RWPE2 (cell line): ENCODE measurements at regions not wholly inside any gene's neighbourhood (a gene's known extent, or its start where the extent isn't known, plus 50 kb on each side); places are given as distances from the start of the nearest gene placed in this dataset.

ENCODE experiments used
- ATAC-seq: fragments of 200-7000 bp; cut with Tn5 transposase; 3 replicates; pipeline ENCODE4 v1.9.1; 2021; ENCODE audit warnings: low read depth
- DNase-seq: peaks from one replicate; pipeline ENCODE4 v3.0.0-alpha.2; 2020; ENCODE audit warnings: low spot score
- H3K27ac ChIP-seq: fragments of 450-650 bp; 2 replicates; pipeline ENCODE4 v1.5.1; 2017; ENCODE audit warnings: mild to moderate bottlenecking; ENCODE audit not compliant: poor library complexity, severe bottlenecking
- H3K27me3 ChIP-seq: fragments of 250-450 bp; sonication (Bioruptor Pico); 2 replicates; pipeline ENCODE4 v1.5.1; 2021; ENCODE audit warnings: mild to moderate bottlenecking, moderate library complexity; ENCODE audit not compliant: insufficient read depth, poor library complexity, severe bottlenecking
- H3K36me3 ChIP-seq: fragments of 250-450 bp; sonication (Bioruptor Pico); 2 replicates; pipeline ENCODE4 v1.5.1; 2020; ENCODE audit warnings: low read depth, mild to moderate bottlenecking, moderate library complexity
- H3K4me1 ChIP-seq: fragments of 250-450 bp; sonication (Bioruptor Pico); 2 replicates; pipeline ENCODE4 v1.5.1; 2021; ENCODE audit warnings: mild to moderate bottlenecking, moderate library complexity; ENCODE audit not compliant: insufficient read depth, poor library complexity, severe bottlenecking
- H3K4me3 ChIP-seq: fragments of 250-450 bp; sonication (Bioruptor Pico); 2 replicates; pipeline ENCODE4 v1.5.1; 2021; ENCODE audit warnings: mild to moderate bottlenecking, moderate library complexity; ENCODE audit not compliant: severe bottlenecking
- H3K9me3 ChIP-seq: fragments of 250-450 bp; sonication (Bioruptor Pico); 2 replicates; pipeline ENCODE4 v1.5.1; 2021; ENCODE audit warnings: mild to moderate bottlenecking, moderate library complexity; ENCODE audit not compliant: severe bottlenecking
- CTCF ChIP-seq: fragments of 450-650 bp; IDR thresholded peaks from one replicate; pipeline ENCODE4 v1.5.1; 2017; ENCODE audit warnings: mild to moderate bottlenecking, moderate library complexity; ENCODE audit not compliant: poor library complexity, severe bottlenecking

- TF ChIP-seq CTCF, result no peak
- DNase-seq (no peak), ATAC-seq (no peak)
- H3K4me1 ChIP-seq, result no peaks in the 10 kb centered on the region
- H3K36me3 ChIP-seq, result no peaks in the 10 kb centered on the region
- H3K9me3 ChIP-seq, result no peaks in the 10 kb centered on the region
- H3K27ac ChIP-seq, result no peak overlapping the region
- no peaks in the 10 kb centered on the region for H3K27me3 ChIP-seq
- no peak overlapping the region for H3K4me3 ChIP-seq
Observed at GRCh38 chr3:88528494-88528893, 378.7 kb downstream of the C3orf38 start.

GRCh38 chr3:88534534-88534933 is 384.8 kb downstream of the C3orf38 start:
- H3K4me3 ChIP-seq, result no peak overlapping the region
- no peak for DNase-seq
- H3K27me3 ChIP-seq, result no peaks in the 10 kb centered on the region
- TF ChIP-seq CTCF, result no peak
- ATAC-seq, result no peak
- no peaks in the 10 kb centered on the region for H3K36me3 ChIP-seq
- H3K9me3 ChIP-seq, result no peaks in the 10 kb centered on the region
- H3K4me1 ChIP-seq, result no peaks in the 10 kb centered on the region
- no peak overlapping the region for H3K27ac ChIP-seq

- TF ChIP-seq CTCF, result no peak
- Histone ChIP-seq H3K4me1 (no peaks in the 10 kb centered on the region), H3K27me3 (no peaks in the 10 kb centered on the region), H3K4me3 (no peak overlapping the region), H3K27ac (no peak overlapping the region), H3K9me3 (no peaks in the 10 kb centered on the region), H3K36me3 (no peaks in the 10 kb centered on the region)
- DNase-seq (no peak), ATAC-seq (no peak)
Observed at GRCh38 chr3:88535563-88535962, 385.8 kb downstream of the C3orf38 start.

GRCh38 chr3:88542916-88543315 is 393.2 kb downstream of the C3orf38 start:
- Histone ChIP-seq H3K9me3 (no peaks in the 10 kb centered on the region), H3K36me3 (no peaks in the 10 kb centered on the region), H3K4me1 (no peaks in the 10 kb centered on the region), H3K27me3 (no peaks in the 10 kb centered on the region), H3K27ac (no peak overlapping the region), H3K4me3 (no peak overlapping the region)
- DNase-seq, result no peak
- ATAC-seq, result no peak
- no peak for TF ChIP-seq CTCF

- H3K9me3 ChIP-seq, result no peaks in the 10 kb centered on the region
- DNase-seq, result no peak
- H3K4me3 ChIP-seq, result no peak overlapping the region
- H3K4me1 ChIP-seq, result peaks cover 13% of the 10 kb centered on the region
- H3K27ac ChIP-seq, result peak overlapping the region; percentile 47
- no peak for TF ChIP-seq CTCF
- ATAC-seq, result 0 out of 3 replicates have a peak, but pooled peaks have one; percentile 50
- no peaks in the 10 kb centered on the region for H3K36me3 ChIP-seq
- H3K27me3 ChIP-seq, result no peaks in the 10 kb centered on the region
Observed at GRCh38 chr3:88572450-88572849, 422.7 kb downstream of the C3orf38 start.
